HG03520 (cell line): ENCODE measurements at regions not wholly inside any gene's neighbourhood (a gene's known extent, or its start where the extent isn't known, plus 50 kb on each side); places are given as distances from the start of the nearest gene placed in this dataset.

Experiments
- ATAC-seq: cut with Tn5 transposase; IDR thresholded peaks from one replicate; pipeline ENCODE4 v1.9.1; 2021; ENCODE audit warnings: mild to moderate bottlenecking, moderate library complexity; ENCODE audit not compliant: unreplicated experiment

- no peak for ATAC-seq
These were observed 1031.3 kb downstream of the C4orf33 start for GRCh38 chr4:130127297-130127696.

GRCh38 chr4:130131536-130131935 is 1035.6 kb downstream of the C4orf33 start:
- ATAC-seq, result no peak

- no peak for ATAC-seq
These were observed 1045.7 kb downstream of the C4orf33 start for GRCh38 chr4:130141651-130142050.

- no peak for ATAC-seq
These were observed 1047.7 kb downstream of the C4orf33 start for GRCh38 chr4:130143656-130144055.

GRCh38 chr4:130146773-130147172 is 1050.8 kb downstream of the C4orf33 start:
- no peak for ATAC-seq

- ATAC-seq, result no peak
These were observed 1051.7 kb downstream of the C4orf33 start for GRCh38 chr4:130147641-130148040.

GRCh38 chr4:130154901-130155300 is 1058.9 kb downstream of the C4orf33 start:
- no peak for ATAC-seq

GRCh38 chr4:130163701-130164100 is 1067.7 kb downstream of the C4orf33 start:
- ATAC-seq, result no peak

- ATAC-seq, result no peak
These were observed 1069.4 kb downstream of the C4orf33 start for GRCh38 chr4:130165381-130165780.

- no peak for ATAC-seq
These were observed 1076.2 kb downstream of the C4orf33 start for GRCh38 chr4:130172156-130172555.

GRCh38 chr4:130178106-130178505 is 1082.2 kb downstream of the C4orf33 start:
- ATAC-seq, result no peak

GRCh38 chr4:130183096-130183495 is 1087.1 kb downstream of the C4orf33 start:
- no peak for ATAC-seq

- ATAC-seq, result no peak
These were observed 1087.8 kb downstream of the C4orf33 start for GRCh38 chr4:130183766-130184165.

GRCh38 chr4:130185123-130185522 is 1089.2 kb downstream of the C4orf33 start:
- no peak for ATAC-seq

- no peak for ATAC-seq
These were observed 1091.0 kb downstream of the C4orf33 start for GRCh38 chr4:130186931-130187330.

GRCh38 chr4:130187587-130187986 is 1091.6 kb downstream of the C4orf33 start:
- no peak for ATAC-seq

GRCh38 chr4:130192787-130193186 is 1096.8 kb downstream of the C4orf33 start:
- ATAC-seq, result no peak

- ATAC-seq, result no peak
These were observed 1102.0 kb downstream of the C4orf33 start for GRCh38 chr4:130197946-130198345.

GRCh38 chr4:130203571-130203970 is 1107.6 kb downstream of the C4orf33 start:
- no peak for ATAC-seq

GRCh38 chr4:130210864-130211263 is 1114.9 kb downstream of the C4orf33 start:
- ATAC-seq, result no peak

- ATAC-seq, result no peak
These were observed 1118.3 kb downstream of the C4orf33 start for GRCh38 chr4:130214268-130214667.

GRCh38 chr4:130233377-130234047 is 1137.6 kb downstream of the C4orf33 start:
- ATAC-seq, result peak; percentile 99

- ATAC-seq, result no peak
These were observed 1142.2 kb downstream of the C4orf33 start for GRCh38 chr4:130238121-130238520.
